ENCODE measurements at regions not wholly inside any gene's neighbourhood (a gene's known extent, or its start where the extent isn't known, plus 50 kb on each side); places are given as distances from the start of the nearest gene placed in this dataset.

GRCh38 chr3:59339818-59340217 is 290.0 kb upstream of the CFAP20DC start:
- no peak for DNase-seq (ENCODE audit: low read depth)

GRCh38 chr3:59338934-59339333 is 289.1 kb upstream of the CFAP20DC start:
- DNase-seq (ENCODE audit: low read depth): no peak

- DNase-seq (ENCODE audit: low read depth): no peak
Measured at GRCh38 chr3:59335338-59335737, 285.5 kb upstream of the CFAP20DC start.

GRCh38 chr3:59334585-59334984 is 284.8 kb upstream of the CFAP20DC start:
- DNase-seq (ENCODE audit: low read depth): no peak

- DNase-seq (ENCODE audit: low read depth): no peak
Measured at GRCh38 chr3:59327376-59327808, 277.6 kb upstream of the CFAP20DC start.

GRCh38 chr3:59326246-59327024 is 276.6 kb upstream of the CFAP20DC start:
- DNase-seq (ENCODE audit: low read depth): no peak

GRCh38 chr3:59321881-59322540 is 272.2 kb upstream of the CFAP20DC start:
- DNase-seq (ENCODE audit: low read depth): no peak

- no peak for DNase-seq (ENCODE audit: low read depth)
Measured at GRCh38 chr3:59320080-59320479, 270.3 kb upstream of the CFAP20DC start.

- DNase-seq (ENCODE audit: low read depth): no peak
Measured at GRCh38 chr3:59319442-59319841, 269.6 kb upstream of the CFAP20DC start.

GRCh38 chr3:59318881-59319280 is 269.1 kb upstream of the CFAP20DC start:
- no peak for DNase-seq (ENCODE audit: low read depth)

- no peak for DNase-seq (ENCODE audit: low read depth)
Measured at GRCh38 chr3:59317386-59317785, 267.6 kb upstream of the CFAP20DC start.

GRCh38 chr3:59316688-59317275 is 267.0 kb upstream of the CFAP20DC start:
- no peak for DNase-seq (ENCODE audit: low read depth)

GRCh38 chr3:59313365-59313764 is 263.5 kb upstream of the CFAP20DC start:
- no peak for DNase-seq (ENCODE audit: low read depth)

GRCh38 chr3:59311231-59311630 is 261.4 kb upstream of the CFAP20DC start:
- DNase-seq (ENCODE audit: low read depth): no peak

- no peak for DNase-seq (ENCODE audit: low read depth)
Measured at GRCh38 chr3:59310736-59311135, 260.9 kb upstream of the CFAP20DC start.

- DNase-seq (ENCODE audit: low read depth): no peak
Measured at GRCh38 chr3:59308684-59309083, 258.9 kb upstream of the CFAP20DC start.

GRCh38 chr3:59308001-59308400 is 258.2 kb upstream of the CFAP20DC start:
- DNase-seq (ENCODE audit: low read depth): no peak

- DNase-seq (ENCODE audit: low read depth): no peak
Measured at GRCh38 chr3:59306436-59306835, 256.6 kb upstream of the CFAP20DC start.

GRCh38 chr3:59304296-59304695 is 254.5 kb upstream of the CFAP20DC start:
- DNase-seq (ENCODE audit: low read depth): no peak

GRCh38 chr3:59303452-59303851 is 253.6 kb upstream of the CFAP20DC start:
- no peak for DNase-seq (ENCODE audit: low read depth)

- DNase-seq (ENCODE audit: low read depth): no peak
Measured at GRCh38 chr3:59302442-59302841, 252.6 kb upstream of the CFAP20DC start.

- DNase-seq (ENCODE audit: low read depth): no peak
Measured at GRCh38 chr3:59300733-59301132, 250.9 kb upstream of the CFAP20DC start.

- DNase-seq (ENCODE audit: low read depth): no peak
Measured at GRCh38 chr3:59299561-59299960, 249.7 kb upstream of the CFAP20DC start.
